H1 (cell line): ENCODE measurements at regions not wholly inside any gene's neighbourhood (a gene's known extent, or its start where the extent isn't known, plus 50 kb on each side); places are given as distances from the start of the nearest gene placed in this dataset.

ENCODE experiments used
- CTCF ChIA-PET: fragments of 300-600 bp; sonication (Branson Sonifier 250); formaldehyde crosslinking; loops from one replicate; lab custom pipeline; 2021; ENCODE audit not compliant: partially characterized antibody; lab: Charles Lee
- POLR2A ChIA-PET: fragments of 300-600 bp; sonication (Branson Sonifier 250); formaldehyde crosslinking; loops from one replicate; lab custom pipeline; 2021; ENCODE audit warnings: inconsistent platforms; ENCODE audit not compliant: partially characterized antibody; lab: Charles Lee
- DNase-seq, 2 experiments: peaks; one replicate each; pipeline versions ENCODE4 v3.0.0 to v3.0.0-alpha.2; 2010 to 2022; ENCODE audit warnings: low spot score in 2 of 2, low read depth in 1 of 2, mixed read lengths in 1 of 2
- FAIRE-seq: peaks from 2 replicates; lab custom pipeline; 2011; peaks lifted over from hg19 to GRCh38; lab: Jason Lieb, UNC
- H2AFZ ChIP-seq: 2 replicates; pipeline ENCODE4 v1.8.1; 2012; ENCODE audit warnings: low read length, inconsistent platforms
- H2AK5ac ChIP-seq: 2 replicates; pipeline ENCODE4 v1.6.1; 2013; ENCODE audit warnings: low read depth, low read length
- H2BK120ac ChIP-seq: replicated peaks from 2 replicates; pipeline ENCODE3; 2013; ENCODE audit warnings: low read depth, low read length, inconsistent platforms
- H2BK12ac ChIP-seq: 2 replicates; pipeline ENCODE4 v1.6.1; 2013; ENCODE audit warnings: low read depth, low read length
- H2BK15ac ChIP-seq: 2 replicates; pipeline ENCODE4 v1.6.1; 2013; ENCODE audit warnings: low read length
- H2BK20ac ChIP-seq: 2 replicates; pipeline ENCODE4 v1.6.1; 2013; ENCODE audit warnings: low read length
- H2BK5ac ChIP-seq: 2 replicates; pipeline ENCODE4 v1.6.1; 2013; ENCODE audit warnings: low read depth, low read length
- H3K14ac ChIP-seq: 2 replicates; pipeline ENCODE4 v1.6.1; 2013; ENCODE audit warnings: inconsistent platforms; ENCODE audit not compliant: insufficient read length
- H3K18ac ChIP-seq: 2 replicates; pipeline ENCODE4 v1.6.1; 2013; ENCODE audit warnings: low read length; ENCODE audit errors: extremely low read depth
- H3K23ac ChIP-seq: 2 replicates; pipeline ENCODE4 v1.6.1; 2013; ENCODE audit warnings: inconsistent platforms; ENCODE audit not compliant: insufficient read length
- H3K23me2 ChIP-seq: 2 replicates; pipeline ENCODE4 v1.6.1; 2013; ENCODE audit warnings: low read depth, low read length
- H3K27ac ChIP-seq: 2 replicates; pipeline ENCODE4 v1.6.1; 2011; ENCODE audit warnings: low read depth, low read length, inconsistent platforms
- H3K27me3 ChIP-seq, 4 experiments: replicated peaks in 1 of 4; 1 replicate in 1 of 4; 2 replicates in 3 of 4; pipeline versions ENCODE4 v1.6.1 to v1.8.1; 2011 to 2013; ENCODE audit warnings: low read length in 3 of 4, mild to moderate bottlenecking in 3 of 4, inconsistent platforms in 2 of 4, mixed read lengths in 2 of 4, moderate library complexity in 1 of 4; ENCODE audit not compliant: control insufficient read depth in 3 of 4, insufficient read depth in 3 of 4; ENCODE audit errors: extremely low read depth in 1 of 4
- H3K36me3 ChIP-seq, 4 experiments: 2 replicates each; pipeline versions ENCODE4 v1.6.1 to v1.8.1; 2011 to 2013; ENCODE audit warnings: mild to moderate bottlenecking in 4 of 4, low read length in 3 of 4, moderate library complexity in 2 of 4, control low read depth in 1 of 4, inconsistent platforms in 1 of 4; ENCODE audit not compliant: insufficient read depth in 4 of 4, control insufficient read depth in 2 of 4
- H3K4ac ChIP-seq: replicated peaks from 2 replicates; pipeline ENCODE3; 2013; ENCODE audit warnings: low read length, low read depth, mixed read lengths, inconsistent platforms; ENCODE audit not compliant: insufficient read length
- H3K4me1 ChIP-seq, 4 experiments: replicated peaks in 1 of 4; 1 replicate in 1 of 4; 2 replicates in 3 of 4; pipeline versions ENCODE4 v1.6.1 to v1.8.1; 2011 to 2013; ENCODE audit warnings: low read length in 3 of 4, inconsistent platforms in 2 of 4, mixed read lengths in 1 of 4; ENCODE audit not compliant: insufficient read depth in 4 of 4, control insufficient read depth in 3 of 4
- H3K4me2 ChIP-seq, 2 experiments: 2 replicates each; pipeline versions ENCODE4 v1.6.1 to v1.8.1; 2011 to 2013; ENCODE audit warnings: low read depth in 2 of 2, low read length in 2 of 2, control low read depth in 1 of 2, inconsistent platforms in 1 of 2, mild to moderate bottlenecking in 1 of 2; ENCODE audit not compliant: insufficient read depth in 1 of 2
- H3K4me3 ChIP-seq, 4 experiments: fragments of 200-600, 300-600 bp in 1 of 4; sonication (generic), shearing (Covaris generic), sonication (Bioruptor Twin) in 1 of 4; 2 replicates each; pipeline versions ENCODE4 v1.5.1 to v1.8.1; 2011 to 2016; ENCODE audit warnings: low read length in 4 of 4, low read depth in 3 of 4, control low read depth in 2 of 4, inconsistent platforms in 2 of 4, mild to moderate bottlenecking in 2 of 4, mixed read lengths in 1 of 4, moderate library complexity in 1 of 4; ENCODE audit not compliant: insufficient read depth in 2 of 4; ENCODE audit errors: extremely low read depth in 1 of 4
- H3K56ac ChIP-seq: replicated peaks from 2 replicates; pipeline ENCODE3; 2013; ENCODE audit warnings: low read depth, mild to moderate bottlenecking, mixed read lengths, low read length, inconsistent platforms; ENCODE audit not compliant: insufficient read length
- H3K79me1 ChIP-seq: 2 replicates; pipeline ENCODE4 v1.6.1; 2013; ENCODE audit warnings: low read depth, low read length, control low read depth
- H3K79me2 ChIP-seq, 2 experiments: 2 replicates each; pipeline versions ENCODE4 v1.6.1 to v1.8.1; 2012 to 2013; ENCODE audit warnings: low read length in 2 of 2, mild to moderate bottlenecking in 2 of 2, inconsistent platforms in 1 of 2; ENCODE audit not compliant: insufficient read depth in 2 of 2, control insufficient read depth in 1 of 2
- H3K9ac ChIP-seq, 4 experiments: replicated peaks in 1 of 4; 1 replicate in 1 of 4; 2 replicates in 3 of 4; pipeline versions ENCODE4 v1.6.1 to v1.8.1; 2011 to 2013; ENCODE audit warnings: low read depth in 3 of 4, low read length in 3 of 4, control low read depth in 2 of 4, mild to moderate bottlenecking in 2 of 4, moderate library complexity in 2 of 4, inconsistent platforms in 1 of 4; ENCODE audit errors: extremely low read depth in 1 of 4
- H3K9me3 ChIP-seq, 2 experiments: 2 replicates each; pipeline versions ENCODE4 v1.6.1 to v1.8.1; 2012 to 2013; ENCODE audit warnings: mild to moderate bottlenecking in 2 of 2, moderate library complexity in 2 of 2, control low read depth in 1 of 2, inconsistent platforms in 1 of 2, low read depth in 1 of 2, low read length in 1 of 2, mixed read lengths in 1 of 2; ENCODE audit not compliant: insufficient read depth in 2 of 2
- H4K20me1 ChIP-seq, 2 experiments: replicated peaks in 1 of 2; 2 replicates each; pipeline versions ENCODE3 to v1.8.1; 2011 to 2013; ENCODE audit warnings: inconsistent platforms in 2 of 2, low read length in 2 of 2, mild to moderate bottlenecking in 1 of 2; ENCODE audit not compliant: insufficient read depth in 2 of 2, control insufficient read depth in 1 of 2
- H4K5ac ChIP-seq: 2 replicates; pipeline ENCODE4 v1.6.1; 2013; ENCODE audit warnings: low read length, low read depth, mixed read lengths, inconsistent platforms; ENCODE audit not compliant: insufficient read length
- H4K8ac ChIP-seq: 2 replicates; pipeline ENCODE4 v1.8.0; 2013; ENCODE audit warnings: mild to moderate bottlenecking, moderate library complexity, low read length, inconsistent platforms; ENCODE audit not compliant: insufficient read depth; ENCODE audit errors: extremely low read depth
- H4K91ac ChIP-seq: replicated peaks from 2 replicates; pipeline ENCODE3; 2013; ENCODE audit warnings: low read length, mixed read lengths, inconsistent platforms; ENCODE audit not compliant: insufficient read length
- KDM5A ChIP-seq: fragments of 200-600 bp; IDR thresholded peaks from 2 replicates; pipeline ENCODE4 v1.7.1; 2012; ENCODE audit warnings: mild to moderate bottlenecking, low read length, inconsistent platforms, mixed read lengths
- NRF1 ChIP-seq: IDR thresholded peaks from 2 replicates; pipeline ENCODE4 v1.6.1; 2011; ENCODE audit warnings: mild to moderate bottlenecking, low read depth, low read length, improper control_type of control experiment
- RBBP5 ChIP-seq: IDR thresholded peaks from 2 replicates; pipeline ENCODE4 v1.7.1; 2012; ENCODE audit warnings: low read depth, mild to moderate bottlenecking, inconsistent platforms, low read length, moderate library complexity, borderline replicate concordance
- RXRA ChIP-seq: IDR thresholded peaks from 2 replicates; pipeline ENCODE4 v1.6.1; 2011; ENCODE audit warnings: low read depth, mild to moderate bottlenecking, low read length, moderate library complexity; ENCODE audit not compliant: insufficient read depth
- SIRT6 ChIP-seq: IDR thresholded peaks from one replicate; pipeline ENCODE4 v1.7.1; 2012; ENCODE audit warnings: low read length, inconsistent platforms
- WGBS, 2 experiments: shearing (Covaris generic) in 1 of 2; methylation state at CpG; one replicate each; pipeline versions ENCODE4 v1.1.6 to v1.1.7; 2013 to 2015; ENCODE audit warnings: low lambda C conversion rate in 2 of 2, mixed read lengths in 2 of 2, inconsistent platforms in 1 of 2, low coverage in 1 of 2, missing lambda C conversion rate in 1 of 2; ENCODE audit not compliant: insufficient replicate concordance in 2 of 2, insufficient coverage in 1 of 2, insufficient read length in 1 of 2; ENCODE audit errors: extremely low coverage in 1 of 2, missing lambda C conversion rate in 1 of 2; 5-methylcytosine and 5-hydroxymethylcytosine counted together

DNA sequence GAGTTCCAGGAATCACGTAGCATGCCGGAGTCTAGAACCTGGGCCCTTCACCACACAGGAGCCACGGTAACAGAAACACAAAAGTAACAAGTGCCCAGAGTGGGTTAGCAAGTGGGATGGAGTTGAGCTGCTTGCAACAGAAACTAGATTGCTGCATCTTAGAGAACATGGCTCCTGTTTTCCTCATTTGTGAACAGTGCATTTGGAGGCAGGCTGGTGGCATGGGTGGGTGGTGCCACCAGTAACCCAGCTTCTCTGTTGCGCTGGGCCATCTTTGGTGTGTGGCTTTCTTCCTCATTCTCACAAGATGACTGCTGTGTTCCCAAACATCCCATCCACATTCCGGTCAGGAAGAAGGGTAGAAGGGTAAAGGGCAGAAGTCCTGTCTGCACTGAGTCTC, 95.5 kb downstream of the KATNIP start:
- no peak overlapping the region for H3K56ac ChIP-seq
- H3K27me3 ChIP-seq, result no peaks in the 10 kb centered on the region
- POLR2A ChIA-PET, result interaction anchor here (0.8 kb wide), 1 partner anchor 14 kb away, joined by 4 read pairs; no protein-coding TSS in a partner anchor
- no peak overlapping the region for H3K4me3 ChIP-seq
- 92% methylated on average over 5 of the region's 5 CpGs; no CpG with 5 or more reads in 1 of the 2 experiments for WGBS, 2 experiments
- H3K9ac ChIP-seq, result no peak overlapping the region
- no peak overlapping the region for H2BK12ac ChIP-seq
- no peaks in the 10 kb centered on the region for H3K79me2 ChIP-seq
- no peak overlapping the region for H3K18ac ChIP-seq
- H2AK5ac ChIP-seq, result no peak overlapping the region
- no peak overlapping the region for H3K4me2 ChIP-seq
- FAIRE-seq, result no peak
- H2AFZ ChIP-seq, result no peak overlapping the region
- no peaks in the 10 kb centered on the region for H3K9me3 ChIP-seq
- H3K27ac ChIP-seq, result no peak overlapping the region
- H4K5ac ChIP-seq, result no peak overlapping the region
- H2BK120ac ChIP-seq, result no peak overlapping the region
- no peaks in the 10 kb centered on the region for H3K23me2 ChIP-seq
- H3K79me1 ChIP-seq, result no peaks in the 10 kb centered on the region
- H2BK20ac ChIP-seq, result no peak overlapping the region
- CTCF ChIA-PET, result interaction anchor here (0.7 to 1.7 kb wide), 7 partner anchors 10 to 137 kb away, joined by 3 to 8 read pairs (median 3); no protein-coding TSS in a partner anchor
- H4K91ac ChIP-seq, result no peak overlapping the region
- no peaks in the 10 kb centered on the region for H3K36me3 ChIP-seq
- no peak for DNase-seq
- H3K4me1 ChIP-seq, result peaks cover 0 to 3% (median 0%) of the 10 kb centered on the region in 4 experiments; a peak in 2 of 7 replicates
- TF ChIP-seq SIRT6, result no peak
- no peak for TF ChIP-seq RXRA
- TF ChIP-seq RBBP5, result no peak
- no peak for TF ChIP-seq KDM5A
- TF ChIP-seq NRF1, result no peak
- TF ChIP-seq, all 59 proteins: peak for 0
- H3K4ac ChIP-seq, result no peak overlapping the region
- no peak overlapping the region for H4K8ac ChIP-seq
- H3K23ac ChIP-seq, result no peak overlapping the region
- no peak overlapping the region for H2BK15ac ChIP-seq
- no peak overlapping the region for H3K14ac ChIP-seq
- H2BK5ac ChIP-seq, result no peak overlapping the region
- H4K20me1 ChIP-seq, result peaks cover 0 to 2% of the 10 kb centered on the region in 2 experiments
